ENCODE measurements at regions not wholly inside any gene's neighbourhood (a gene's known extent, or its start where the extent isn't known, plus 50 kb on each side); places are given as distances from the start of the nearest gene placed in this dataset.
A peak's percentile ranks its signal among the peaks of the same experiment; 100 is the strongest.

DNA sequence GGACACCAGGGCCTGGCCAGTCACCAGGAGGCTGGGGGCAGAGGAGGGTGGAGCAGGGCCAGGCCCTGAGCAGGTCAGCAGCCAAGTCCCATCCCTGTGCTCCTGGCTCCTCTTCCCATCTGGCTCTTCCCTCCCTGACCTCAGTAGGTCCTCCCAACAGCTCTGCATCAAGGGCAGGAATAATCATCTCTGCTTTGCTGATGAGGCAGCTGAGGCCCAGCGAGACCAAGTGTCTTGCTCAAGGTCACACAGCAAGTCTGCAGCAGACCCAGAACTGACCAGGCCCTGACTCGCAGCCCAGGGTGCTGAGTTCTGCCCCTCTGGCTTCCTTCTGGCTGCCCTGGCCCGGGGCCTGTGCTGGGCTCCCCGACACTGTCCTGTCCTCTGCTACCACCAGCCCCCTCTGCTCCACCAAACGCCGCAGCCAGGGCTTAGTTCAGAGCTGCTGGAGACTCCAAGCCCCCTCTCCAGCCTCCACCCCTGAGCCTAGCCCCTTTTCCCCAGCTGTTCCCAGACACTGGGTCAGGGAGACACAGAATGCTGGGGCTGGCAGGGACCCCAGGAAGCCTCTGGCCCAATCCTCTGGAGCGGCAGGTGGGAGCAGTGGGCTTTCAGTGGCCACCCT is 224.9 kb downstream of the PTPRU start:
- Histone ChIP-seq H3K27me3 (ENCODE audit: control insufficient read depth in 1 of 2, insufficient read depth in 2 of 2, low read length in 1 of 2) (no peaks in the 10 kb centered on the region), H3K27ac (ENCODE audit: low read depth in 1 of 2, low read length in 2 of 2) (no peak overlapping the region), H3K4me3 (ENCODE audit: low read length in 2 of 2) (no peak overlapping the region), H3K9me3 (ENCODE audit: control insufficient read depth, low read length) (peaks cover under 1% of the 10 kb centered on the region), H3K36me3 (ENCODE audit: control insufficient read depth in 1 of 2, insufficient read depth in 2 of 2, low read length in 1 of 2) (no peaks in the 10 kb centered on the region), H3K4me1 (ENCODE audit: control insufficient read depth in 1 of 2, insufficient read depth in 2 of 2, low read length in 2 of 2) (no peaks in the 10 kb centered on the region)
- DNase-seq (peak in 1 of 2 donors; percentile 66), ATAC-seq (ENCODE audit: low FRiP score) (no peak)
- WGBS, 2 donors, result 88 to 91% methylated on average over 7 of the region's 7 CpGs
- intact Hi-C loops (cut with DNase I), result no loop called here

GRCh38 chr1:29460694-29461093 is 224.4 kb downstream of the PTPRU start:
- Histone ChIP-seq H3K27me3 (ENCODE audit: control insufficient read depth in 1 of 2, insufficient read depth in 2 of 2, low read length in 1 of 2) (no peaks in the 10 kb centered on the region), H3K36me3 (ENCODE audit: control insufficient read depth in 1 of 2, insufficient read depth in 2 of 2, low read length in 1 of 2) (no peaks in the 10 kb centered on the region), H3K9me3 (ENCODE audit: control insufficient read depth, low read length) (no peaks in the 10 kb centered on the region), H3K4me3 (ENCODE audit: low read length in 2 of 2) (no peak overlapping the region), H3K27ac (ENCODE audit: low read depth in 1 of 2, low read length in 2 of 2) (no peak overlapping the region), H3K4me1 (ENCODE audit: control insufficient read depth in 1 of 2, insufficient read depth in 2 of 2, low read length in 2 of 2) (no peaks in the 10 kb centered on the region)
- DNase-seq (peak in 1 of 2 donors; percentile 27), ATAC-seq (ENCODE audit: low FRiP score) (no peak)
- intact Hi-C loops (cut with DNase I), result no loop called here

DNA sequence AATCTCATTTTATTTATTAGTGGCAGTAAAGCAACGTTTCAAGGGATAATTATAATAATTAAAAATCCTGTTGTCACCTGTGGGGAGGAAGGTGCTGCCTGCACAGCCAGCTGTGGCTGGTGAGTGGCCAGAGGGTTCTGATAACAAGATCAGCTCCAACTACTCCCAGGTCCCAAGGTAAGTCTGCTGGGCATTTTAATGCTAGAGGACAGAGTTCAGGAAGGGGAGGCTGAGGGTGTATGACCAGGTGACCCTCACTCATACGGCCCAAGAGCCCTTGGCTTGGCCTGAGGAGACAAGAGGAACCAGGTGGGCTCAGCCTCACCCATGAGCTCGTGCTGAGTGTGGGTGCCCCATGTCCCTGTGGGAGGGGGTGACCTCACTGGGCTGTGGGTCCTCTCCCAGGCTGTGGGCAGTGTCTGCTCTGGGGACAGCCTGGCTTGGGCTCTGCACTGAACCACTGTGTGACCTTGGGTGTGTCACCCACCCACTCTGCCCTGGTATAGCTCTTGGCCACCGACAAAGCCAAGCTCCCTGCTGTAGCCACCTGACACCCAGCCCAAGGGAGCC is 223.8 kb downstream of the PTPRU start:
- H3K36me3 ChIP-seq (ENCODE audit: control insufficient read depth in 1 of 2, insufficient read depth in 2 of 2, low read length in 1 of 2), result no peaks in the 10 kb centered on the region
- no peaks in the 10 kb centered on the region for H3K9me3 ChIP-seq (ENCODE audit: control insufficient read depth, low read length)
- no peaks in the 10 kb centered on the region for H3K4me1 ChIP-seq (ENCODE audit: control insufficient read depth in 1 of 2, insufficient read depth in 2 of 2, low read length in 2 of 2)
- no peaks in the 10 kb centered on the region for H3K27me3 ChIP-seq (ENCODE audit: control insufficient read depth in 1 of 2, insufficient read depth in 2 of 2, low read length in 1 of 2)
- H3K4me3 ChIP-seq (ENCODE audit: low read length in 2 of 2), result no peak overlapping the region
- ATAC-seq (ENCODE audit: low FRiP score), result no peak
- intact Hi-C loops (cut with DNase I), result no loop called here
- peak in 1 of 2 donors; percentile 61 for DNase-seq
- WGBS, 2 donors, result 53 to 57% methylated on average over 4 of the region's 4 CpGs
- H3K27ac ChIP-seq (ENCODE audit: low read depth in 1 of 2, low read length in 2 of 2), result no peak overlapping the region

GRCh38 chr1:29459620-29459945 is 223.3 kb downstream of the PTPRU start:
- no peaks in the 10 kb centered on the region for H3K4me1 ChIP-seq (ENCODE audit: control insufficient read depth in 1 of 2, insufficient read depth in 2 of 2, low read length in 2 of 2)
- H3K4me3 ChIP-seq (ENCODE audit: low read length in 2 of 2), result no peak overlapping the region
- H3K27me3 ChIP-seq (ENCODE audit: control insufficient read depth in 1 of 2, insufficient read depth in 2 of 2, low read length in 1 of 2), result no peaks in the 10 kb centered on the region
- H3K27ac ChIP-seq (ENCODE audit: low read depth in 1 of 2, low read length in 2 of 2), result no peak overlapping the region
- ATAC-seq (ENCODE audit: low FRiP score) (no peak), DNase-seq (peak in 1 of 2 donors; percentile 60)
- intact Hi-C loops (cut with DNase I), result loop anchor here in 1 of 2 donors (10.0 kb wide), 1 partner anchor 225 kb away; the partner anchor contains the start of genes MECR and PTPRU
- no peaks in the 10 kb centered on the region for H3K36me3 ChIP-seq (ENCODE audit: control insufficient read depth in 1 of 2, insufficient read depth in 2 of 2, low read length in 1 of 2)
- 63 to 64% methylated on average over 6 of the region's 6 CpGs for WGBS, 2 donors
- no peaks in the 10 kb centered on the region for H3K9me3 ChIP-seq (ENCODE audit: control insufficient read depth, low read length)

- H3K4me3 ChIP-seq (ENCODE audit: low read length in 2 of 2), result no peak overlapping the region
- H3K9me3 ChIP-seq (ENCODE audit: control insufficient read depth, low read length), result no peaks in the 10 kb centered on the region
- H3K27me3 ChIP-seq (ENCODE audit: control insufficient read depth in 1 of 2, insufficient read depth in 2 of 2, low read length in 1 of 2), result no peaks in the 10 kb centered on the region
- no peak for ATAC-seq (ENCODE audit: low FRiP score)
- no peaks in the 10 kb centered on the region for H3K4me1 ChIP-seq (ENCODE audit: control insufficient read depth in 1 of 2, insufficient read depth in 2 of 2, low read length in 2 of 2)
- peak in 1 of 2 donors; percentile 40 for DNase-seq
- WGBS, 2 donors, result 65 to 67% methylated on average over 8 of the region's 8 CpGs
- H3K27ac ChIP-seq (ENCODE audit: low read depth in 1 of 2, low read length in 2 of 2), result no peak overlapping the region
- no peaks in the 10 kb centered on the region for H3K36me3 ChIP-seq (ENCODE audit: control insufficient read depth in 1 of 2, insufficient read depth in 2 of 2, low read length in 1 of 2)
- intact Hi-C loops (cut with DNase I), result loop anchor here in 1 of 2 donors (10.0 kb wide), 1 partner anchor 224 kb away; the partner anchor contains the start of genes MECR and PTPRU
Measured at GRCh38 chr1:29458737-29459619, 222.7 kb downstream of the PTPRU start.

DNA sequence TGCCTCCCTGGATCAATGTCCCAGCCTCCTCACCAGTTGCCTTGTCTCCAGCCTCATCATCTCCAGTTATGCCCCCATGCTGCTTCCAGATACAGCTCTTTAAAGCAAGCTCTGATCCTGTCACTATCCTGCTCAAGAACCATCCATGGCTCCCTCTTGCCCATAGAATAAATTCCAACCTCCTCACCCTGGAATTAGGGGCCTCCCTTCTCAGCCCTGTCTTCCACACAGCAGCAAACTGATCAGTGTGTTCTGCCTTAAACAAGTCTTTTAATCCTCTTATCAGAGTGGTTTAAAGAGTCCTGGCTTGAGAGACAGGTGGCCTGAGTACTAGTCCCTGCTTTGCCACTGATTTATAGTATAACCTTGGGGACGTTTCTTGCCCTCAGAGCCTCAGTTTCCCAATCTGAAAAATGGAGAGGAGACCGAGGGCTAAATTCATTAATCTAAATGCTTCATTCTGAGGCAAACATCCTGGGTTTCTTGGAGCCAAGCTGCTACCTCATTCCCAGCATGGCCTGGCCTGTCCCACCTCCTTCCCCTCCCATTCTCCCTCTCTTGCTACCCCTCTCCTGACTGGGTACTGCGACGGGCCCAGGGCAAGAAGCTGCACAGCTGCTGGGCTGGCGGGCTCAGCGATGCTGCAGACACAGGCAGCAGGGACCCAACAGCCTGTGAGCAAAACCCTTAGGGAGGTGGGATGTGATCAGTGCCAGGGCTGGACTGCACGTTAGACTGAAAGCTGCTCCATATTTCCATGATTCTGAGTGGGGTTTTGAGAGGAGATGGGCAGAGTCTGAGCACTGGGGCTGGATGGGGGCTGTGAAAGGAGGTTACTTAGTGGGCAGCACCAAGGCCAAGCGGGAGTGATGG is 221.4 kb downstream of the PTPRU start:
- intact Hi-C loops (cut with DNase I), result loop anchor here in 1 of 2 donors (10.0 kb wide), 1 partner anchor 223 kb away; the partner anchor contains the start of genes MECR and PTPRU
- ATAC-seq (ENCODE audit: low FRiP score) (no peak), DNase-seq (peak in 1 of 2 donors; percentile 48)
- Histone ChIP-seq H3K36me3 (ENCODE audit: control insufficient read depth in 1 of 2, insufficient read depth in 2 of 2, low read length in 1 of 2) (no peaks in the 10 kb centered on the region), H3K27me3 (ENCODE audit: control insufficient read depth in 1 of 2, insufficient read depth in 2 of 2, low read length in 1 of 2) (no peaks in the 10 kb centered on the region), H3K9me3 (ENCODE audit: control insufficient read depth, low read length) (no peaks in the 10 kb centered on the region), H3K4me1 (ENCODE audit: control insufficient read depth in 1 of 2, insufficient read depth in 2 of 2, low read length in 2 of 2) (no peaks in the 10 kb centered on the region), H3K4me3 (ENCODE audit: low read length in 2 of 2) (no peak overlapping the region), H3K27ac (ENCODE audit: low read depth in 1 of 2, low read length in 2 of 2) (no peak overlapping the region)
- WGBS, 2 donors, result 57 to 61% methylated on average over 8 of the region's 8 CpGs

GRCh38 chr1:29456685-29457435 is 220.5 kb downstream of the PTPRU start:
- Histone ChIP-seq H3K27ac (ENCODE audit: low read depth in 1 of 2, low read length in 2 of 2) (no peak overlapping the region), H3K36me3 (ENCODE audit: control insufficient read depth in 1 of 2, insufficient read depth in 2 of 2, low read length in 1 of 2) (no peaks in the 10 kb centered on the region), H3K9me3 (ENCODE audit: control insufficient read depth, low read length) (no peaks in the 10 kb centered on the region), H3K4me3 (ENCODE audit: low read length in 2 of 2) (no peak overlapping the region), H3K27me3 (ENCODE audit: control insufficient read depth in 1 of 2, insufficient read depth in 2 of 2, low read length in 1 of 2) (no peaks in the 10 kb centered on the region), H3K4me1 (ENCODE audit: control insufficient read depth in 1 of 2, insufficient read depth in 2 of 2, low read length in 2 of 2) (no peaks in the 10 kb centered on the region)
- DNase-seq (peak in 1 of 2 donors; percentile 15), ATAC-seq (ENCODE audit: low FRiP score) (no peak)
- intact Hi-C loops (cut with DNase I), result loop anchor here in 1 of 2 donors (10.0 kb wide), 1 partner anchor 222 kb away; the partner anchor contains the start of genes MECR and PTPRU
- WGBS, 2 donors, result 75 to 80% methylated on average over 4 of the region's 4 CpGs

Data from aorta (tissue), 5 donors.